C4-2B (cell line): ENCODE measurements at regions not wholly inside any gene's neighbourhood (a gene's known extent, or its start where the extent isn't known, plus 50 kb on each side); places are given as distances from the start of the nearest gene placed in this dataset.

ENCODE experiments used
- ZFX ChIP-seq: fragments of 450-650 bp; IDR thresholded peaks from 2 replicates; pipeline ENCODE4 v1.6.1; 2017
- TF ChIP-seq, protein P1 (sequence below): fragments of 450-650 bp; conservative IDR thresholded peaks from 2 replicates; pipeline ENCODE4 v1.5.1; 2017; ENCODE audit warnings: mild to moderate bottlenecking

DNA sequence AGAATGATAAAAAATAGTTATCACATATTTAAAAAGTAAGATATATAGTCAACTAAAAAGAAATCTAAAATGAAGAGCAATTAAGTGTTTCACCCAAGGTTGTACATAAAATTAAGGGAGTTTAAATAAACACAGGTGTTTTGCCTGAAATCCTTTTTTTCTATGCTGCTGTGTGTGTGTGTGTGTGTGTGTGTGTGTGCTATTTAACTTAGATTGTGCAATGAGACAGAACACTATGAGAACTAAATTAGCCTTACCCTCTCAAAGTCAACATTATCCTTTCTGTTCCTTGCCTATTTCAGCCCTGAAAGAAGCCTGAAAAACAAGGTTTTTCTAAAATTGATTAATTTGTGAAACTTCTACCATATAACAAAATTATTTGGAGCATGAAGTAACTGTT, 516.2 kb downstream of the ELAVL2 start:
- TF ChIP-seq, protein P1, sequence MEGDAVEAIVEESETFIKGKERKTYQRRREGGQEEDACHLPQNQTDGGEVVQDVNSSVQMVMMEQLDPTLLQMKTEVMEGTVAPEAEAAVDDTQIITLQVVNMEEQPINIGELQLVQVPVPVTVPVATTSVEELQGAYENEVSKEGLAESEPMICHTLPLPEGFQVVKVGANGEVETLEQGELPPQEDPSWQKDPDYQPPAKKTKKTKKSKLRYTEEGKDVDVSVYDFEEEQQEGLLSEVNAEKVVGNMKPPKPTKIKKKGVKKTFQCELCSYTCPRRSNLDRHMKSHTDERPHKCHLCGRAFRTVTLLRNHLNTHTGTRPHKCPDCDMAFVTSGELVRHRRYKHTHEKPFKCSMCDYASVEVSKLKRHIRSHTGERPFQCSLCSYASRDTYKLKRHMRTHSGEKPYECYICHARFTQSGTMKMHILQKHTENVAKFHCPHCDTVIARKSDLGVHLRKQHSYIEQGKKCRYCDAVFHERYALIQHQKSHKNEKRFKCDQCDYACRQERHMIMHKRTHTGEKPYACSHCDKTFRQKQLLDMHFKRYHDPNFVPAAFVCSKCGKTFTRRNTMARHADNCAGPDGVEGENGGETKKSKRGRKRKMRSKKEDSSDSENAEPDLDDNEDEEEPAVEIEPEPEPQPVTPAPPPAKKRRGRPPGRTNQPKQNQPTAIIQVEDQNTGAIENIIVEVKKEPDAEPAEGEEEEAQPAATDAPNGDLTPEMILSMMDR: no peak
- TF ChIP-seq ZFX: no peak
